Astrocyte (in vitro differentiated cells and primary cell): ENCODE measurements at regions not wholly inside any gene's neighbourhood (a gene's known extent, or its start where the extent isn't known, plus 50 kb on each side); places are given as distances from the start of the nearest gene placed in this dataset.

Experiments
- DNase-seq: peaks from one replicate; pipeline ENCODE4 v3.0.0-alpha.2; 2010; ENCODE audit warnings: low read depth
- FAIRE-seq: peaks from 2 replicates; lab custom pipeline; 2011; peaks lifted over from hg19 to GRCh38; lab: Jason Lieb, UNC
- H2AFZ ChIP-seq: 2 replicates; pipeline ENCODE4 v1.6.0; 2012; ENCODE audit warnings: low read depth, low read length, inconsistent platforms
- H3K27ac ChIP-seq: 2 replicates; pipeline ENCODE4 v1.5.1; 2011; ENCODE audit warnings: low read depth, low read length, inconsistent platforms
- H3K27me3 ChIP-seq: 2 replicates; pipeline ENCODE4 v1.6.0; 2011; ENCODE audit warnings: low read length, inconsistent platforms; ENCODE audit not compliant: insufficient read depth
- H3K36me3 ChIP-seq: 2 replicates; pipeline ENCODE4 v1.5.1; 2011; ENCODE audit warnings: low read length, inconsistent platforms; ENCODE audit not compliant: insufficient read depth
- H3K4me1 ChIP-seq: 2 replicates; pipeline ENCODE4 v1.5.1; 2011; ENCODE audit warnings: low read length, inconsistent platforms; ENCODE audit not compliant: insufficient read depth
- H3K4me2 ChIP-seq: 2 replicates; pipeline ENCODE4 v1.6.0; 2012; ENCODE audit warnings: low read length, inconsistent platforms
- H3K4me3 ChIP-seq: 2 replicates; pipeline ENCODE4 v1.5.1; 2011; ENCODE audit warnings: low read depth, mild to moderate bottlenecking, low read length, inconsistent platforms; ENCODE audit not compliant: insufficient read depth
- H3K79me2 ChIP-seq: 2 replicates; pipeline ENCODE4 v1.6.0; 2012; ENCODE audit warnings: mild to moderate bottlenecking, low read length, inconsistent platforms; ENCODE audit not compliant: insufficient read depth
- H3K9ac ChIP-seq: 2 replicates; pipeline ENCODE4 v1.6.0; 2012; ENCODE audit warnings: mild to moderate bottlenecking, low read length, inconsistent platforms
- H3K9me3 ChIP-seq: 2 replicates; pipeline ENCODE4 v1.5.1; 2012; ENCODE audit warnings: low read depth, mild to moderate bottlenecking, low read length, inconsistent platforms; ENCODE audit not compliant: insufficient read depth
- H4K20me1 ChIP-seq: 2 replicates; pipeline ENCODE4 v1.6.0; 2012; ENCODE audit warnings: low read length, inconsistent platforms; ENCODE audit not compliant: insufficient read depth
- H3K27ac Mint-ChIP-seq: one replicate; pipeline ENCODE4 v1.8.0; 2021; ENCODE audit warnings: mild to moderate bottlenecking, mixed read lengths; ENCODE audit not compliant: unreplicated experiment
- H3K27me3 Mint-ChIP-seq: one replicate; pipeline ENCODE4 v1.8.0; 2021; ENCODE audit warnings: low read depth, mixed read lengths; ENCODE audit not compliant: unreplicated experiment
- H3K36me3 Mint-ChIP-seq: one replicate; pipeline ENCODE4 v1.8.0; 2021; ENCODE audit warnings: low read depth, mixed read lengths; ENCODE audit not compliant: unreplicated experiment
- H3K4me1 Mint-ChIP-seq: one replicate; pipeline ENCODE4 v1.8.0; 2021; ENCODE audit warnings: low read depth, mixed read lengths; ENCODE audit not compliant: unreplicated experiment
- H3K4me3 Mint-ChIP-seq: one replicate; pipeline ENCODE4 v1.8.0; 2021; ENCODE audit warnings: mild to moderate bottlenecking, moderate library complexity, mixed read lengths; ENCODE audit not compliant: unreplicated experiment
- H3K9me3 Mint-ChIP-seq: one replicate; pipeline ENCODE4 v1.8.0; 2021; ENCODE audit warnings: mild to moderate bottlenecking, mixed read lengths; ENCODE audit not compliant: unreplicated experiment
- CTCF ChIP-seq: IDR thresholded peaks from 2 replicates; pipeline ENCODE4 v1.5.1; 2011; ENCODE audit warnings: low read depth, mild to moderate bottlenecking, inconsistent platforms, low read length, moderate library complexity; ENCODE audit not compliant: insufficient read depth
- EZH2 ChIP-seq: IDR thresholded peaks from 2 replicates; pipeline ENCODE4 v1.6.1; 2012; ENCODE audit warnings: mild to moderate bottlenecking, low read length, inconsistent platforms; ENCODE audit not compliant: insufficient read depth

DNA sequence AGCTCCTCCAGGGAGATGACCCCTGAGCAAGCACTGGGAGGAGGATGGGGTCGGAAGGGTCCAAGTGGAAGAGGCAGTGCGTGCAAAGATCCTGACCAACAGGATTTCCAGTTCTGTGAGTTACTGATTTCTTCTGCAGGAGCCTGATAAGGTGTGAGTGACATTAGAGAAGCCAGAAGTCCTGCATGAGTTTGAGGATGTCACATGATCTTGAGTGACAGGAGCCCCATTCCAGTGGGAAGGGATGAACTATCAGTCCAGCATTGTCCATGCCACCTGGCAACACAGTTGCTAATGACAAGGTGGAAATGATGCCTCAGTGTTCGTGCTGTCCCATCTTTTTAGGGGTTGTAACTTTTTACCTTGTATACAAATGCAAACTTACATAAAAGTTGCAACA lies 285.1 kb upstream of the HDAC4 start:
- H3K9me3 Mint-ChIP-seq, result peaks cover 5% of the 10 kb centered on the region
- H3K4me3 Mint-ChIP-seq, result no peak overlapping the region
- H3K36me3 Mint-ChIP-seq, result no peaks in the 10 kb centered on the region
- Histone ChIP-seq H4K20me1 (no peaks in the 10 kb centered on the region), H3K4me3 (no peak overlapping the region), H3K79me2 (no peaks in the 10 kb centered on the region), H3K9ac (no peak overlapping the region), H3K27ac (no peak overlapping the region), H3K9me3 (no peaks in the 10 kb centered on the region), H3K4me1 (no peaks in the 10 kb centered on the region), H3K4me2 (no peak overlapping the region), H2AFZ (no peak overlapping the region), H3K36me3 (no peaks in the 10 kb centered on the region), H3K27me3 (no peaks in the 10 kb centered on the region)
- H3K4me1 Mint-ChIP-seq, result no peaks in the 10 kb centered on the region
- peaks cover 51% of the 10 kb centered on the region for H3K27me3 Mint-ChIP-seq
- FAIRE-seq, result no peak
- no peak for DNase-seq
- no peak overlapping the region for H3K27ac Mint-ChIP-seq
- TF ChIP-seq EZH2 (no peak), CTCF (no peak)

DNA sequence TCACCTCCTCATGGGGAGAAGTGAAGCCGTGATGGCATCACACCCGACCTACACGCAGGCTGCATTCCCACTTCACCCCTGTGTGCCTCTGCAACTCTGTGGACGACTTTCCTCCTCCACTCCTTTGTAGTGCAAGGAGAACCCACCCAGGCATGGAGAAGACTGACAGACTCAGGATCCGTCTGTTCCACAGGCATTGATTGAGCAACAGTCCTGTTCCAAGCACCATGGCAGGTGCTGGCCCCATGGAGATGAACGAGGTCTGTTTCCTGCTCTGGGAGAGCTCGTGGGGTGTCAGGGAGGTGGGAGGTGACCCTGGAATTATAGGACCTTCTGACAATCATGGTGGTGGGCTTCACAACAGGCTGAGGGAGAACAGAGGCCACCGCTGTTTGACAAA lies 284.7 kb upstream of the HDAC4 start:
- DNase-seq, result no peak
- Mint-ChIP-seq H3K27ac (no peak overlapping the region), H3K4me1 (no peaks in the 10 kb centered on the region), H3K9me3 (peaks cover 5% of the 10 kb centered on the region), H3K36me3 (no peaks in the 10 kb centered on the region), H3K4me3 (no peak overlapping the region), H3K27me3 (peaks cover 51% of the 10 kb centered on the region)
- no peak for TF ChIP-seq EZH2
- no peak for TF ChIP-seq CTCF
- H3K79me2 ChIP-seq, result no peaks in the 10 kb centered on the region
- FAIRE-seq, result no peak
- H3K4me2 ChIP-seq, result no peak overlapping the region
- H3K27ac ChIP-seq, result no peak overlapping the region
- H4K20me1 ChIP-seq, result no peaks in the 10 kb centered on the region
- H2AFZ ChIP-seq, result no peak overlapping the region
- H3K9me3 ChIP-seq, result no peaks in the 10 kb centered on the region
- no peaks in the 10 kb centered on the region for H3K27me3 ChIP-seq
- H3K36me3 ChIP-seq, result no peaks in the 10 kb centered on the region
- H3K4me3 ChIP-seq, result no peak overlapping the region
- no peaks in the 10 kb centered on the region for H3K4me1 ChIP-seq
- H3K9ac ChIP-seq, result no peak overlapping the region

DNA sequence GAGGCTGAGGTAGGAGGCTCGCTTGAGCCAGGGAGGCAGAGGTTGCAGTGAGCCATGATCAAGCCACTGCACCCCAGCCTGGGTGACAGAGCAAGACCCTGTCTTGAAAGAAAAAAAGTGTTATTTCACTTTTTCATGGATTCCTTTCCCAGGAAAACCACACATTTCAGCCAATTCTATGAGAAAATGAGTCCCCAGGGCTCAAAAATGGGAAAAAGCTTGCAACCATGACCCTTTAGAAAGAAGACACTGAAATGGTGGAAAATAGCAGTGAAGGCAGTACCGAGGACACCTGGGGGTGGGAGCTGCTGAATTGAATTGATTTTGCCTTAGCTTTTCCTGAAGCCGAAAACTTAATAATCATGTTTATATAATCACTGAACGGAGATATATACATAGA lies 284.2 kb upstream of the HDAC4 start:
- H4K20me1 ChIP-seq, result no peaks in the 10 kb centered on the region
- FAIRE-seq (no peak), DNase-seq (no peak)
- no peak overlapping the region for H3K4me3 ChIP-seq
- Mint-ChIP-seq H3K9me3 (peaks cover 5% of the 10 kb centered on the region), H3K36me3 (no peaks in the 10 kb centered on the region), H3K4me1 (no peaks in the 10 kb centered on the region), H3K27ac (no peak overlapping the region), H3K27me3 (peaks cover 50% of the 10 kb centered on the region), H3K4me3 (no peak overlapping the region)
- no peaks in the 10 kb centered on the region for H3K4me1 ChIP-seq
- H3K9me3 ChIP-seq, result no peaks in the 10 kb centered on the region
- H2AFZ ChIP-seq, result no peak overlapping the region
- no peaks in the 10 kb centered on the region for H3K36me3 ChIP-seq
- TF ChIP-seq EZH2 (no peak), CTCF (no peak)
- no peaks in the 10 kb centered on the region for H3K27me3 ChIP-seq
- no peak overlapping the region for H3K4me2 ChIP-seq
- no peak overlapping the region for H3K9ac ChIP-seq
- H3K27ac ChIP-seq, result no peak overlapping the region
- no peaks in the 10 kb centered on the region for H3K79me2 ChIP-seq
